ENCODE measurements at regions not wholly inside any gene's neighbourhood (a gene's known extent, or its start where the extent isn't known, plus 50 kb on each side); places are given as distances from the start of the nearest gene placed in this dataset.
A peak's percentile ranks its signal among the peaks of the same experiment; 100 is the strongest.

GRCh38 chr14:58779376-58779775 is 141.6 kb downstream of the DACT1 start:
- H3K27me3 ChIP-seq, result no peaks in the 10 kb centered on the region
- no peak for DNase-seq
- H3K27ac ChIP-seq, result no peak overlapping the region
- peaks cover 0 to 9% (median 0%) of the 10 kb centered on the region in 4 donors for H3K4me1 ChIP-seq
- H3K4me3 ChIP-seq, result no peak overlapping the region
- no peaks in the 10 kb centered on the region for H3K9me3 ChIP-seq
- no peaks in the 10 kb centered on the region for H3K36me3 ChIP-seq
- TF ChIP-seq CTCF (IDR thresholded peaks at IDR 0.05), result no peak
- TF ChIP-seq POLR2A (IDR thresholded peaks at IDR 0.05), result no peak

- H3K4me3 ChIP-seq, result no peak overlapping the region
- TF ChIP-seq CTCF (IDR thresholded peaks at IDR 0.05), result no peak
- no peak for TF ChIP-seq POLR2A (IDR thresholded peaks at IDR 0.05)
- H3K27me3 ChIP-seq, result no peaks in the 10 kb centered on the region
- no peaks in the 10 kb centered on the region for H3K36me3 ChIP-seq
- H3K4me1 ChIP-seq, result peaks cover 0 to 9% (median 0%) of the 10 kb centered on the region in 4 donors
- H3K9me3 ChIP-seq, result no peaks in the 10 kb centered on the region
- DNase-seq, result no peak
- H3K27ac ChIP-seq, result no peak overlapping the region
Measured at GRCh38 chr14:58780185-58780584, 142.4 kb downstream of the DACT1 start.

- H3K4me3 ChIP-seq, result no peak overlapping the region
- no peaks in the 10 kb centered on the region for H3K36me3 ChIP-seq
- DNase-seq, result peak in 1 of 3 donors; percentile 80
- peaks cover 0 to 9% (median 0%) of the 10 kb centered on the region in 4 donors for H3K4me1 ChIP-seq
- TF ChIP-seq CTCF (IDR thresholded peaks at IDR 0.05) (no peak), POLR2A (IDR thresholded peaks at IDR 0.05) (no peak)
- no peaks in the 10 kb centered on the region for H3K9me3 ChIP-seq
- no peak overlapping the region for H3K27ac ChIP-seq
- no peaks in the 10 kb centered on the region for H3K27me3 ChIP-seq
Measured at GRCh38 chr14:58780605-58781004, 142.8 kb downstream of the DACT1 start.

GRCh38 chr14:58782011-58782410 is 144.2 kb downstream of the DACT1 start:
- peaks cover 0 to 9% (median 0%) of the 10 kb centered on the region in 4 donors for H3K4me1 ChIP-seq
- H3K4me3 ChIP-seq, result no peak overlapping the region
- H3K27me3 ChIP-seq, result no peaks in the 10 kb centered on the region
- no peak for TF ChIP-seq POLR2A (IDR thresholded peaks at IDR 0.05)
- TF ChIP-seq CTCF (IDR thresholded peaks at IDR 0.05), result no peak
- H3K27ac ChIP-seq, result no peak overlapping the region
- no peak for DNase-seq
- no peaks in the 10 kb centered on the region for H3K9me3 ChIP-seq
- no peaks in the 10 kb centered on the region for H3K36me3 ChIP-seq

- Histone ChIP-seq H3K4me1 (peaks cover 0 to 9% (median 0%) of the 10 kb centered on the region in 4 donors), H3K9me3 (no peaks in the 10 kb centered on the region), H3K27me3 (no peaks in the 10 kb centered on the region), H3K27ac (no peak overlapping the region), H3K4me3 (no peak overlapping the region), H3K36me3 (no peaks in the 10 kb centered on the region)
- TF ChIP-seq POLR2A (IDR thresholded peaks at IDR 0.05) (no peak), CTCF (IDR thresholded peaks at IDR 0.05) (no peak)
- no peak for DNase-seq
Measured at GRCh38 chr14:58783792-58784511, 146.2 kb downstream of the DACT1 start.

Data from Peyer's patch (tissue), 4 donors.